Gastrocnemius medialis (tissue), 4 donors: ENCODE measurements at regions not wholly inside any gene's neighbourhood (a gene's known extent, or its start where the extent isn't known, plus 50 kb on each side); places are given as distances from the start of the nearest gene placed in this dataset.

Source experiments
- POLR2A ChIP-seq, 2 donors: fragments of 450-650 bp; IDR thresholded peaks; one replicate each; pipeline ENCODE4 v1.6.1; 2017; ENCODE audit warnings: antibody characterized with exemption in 2 of 2, mild to moderate bottlenecking in 2 of 2, moderate library complexity in 2 of 2
- TF ChIP-seq, protein P1 (sequence below), 5 experiments: fragments of 450-650 bp in 3 of 5; fragments of 200-600 bp in 2 of 5; sonication (generic) in 2 of 5; IDR thresholded peaks in 4 of 5; conservative IDR thresholded peaks in 1 of 5; 1 replicate in 4 of 5; 2 replicates in 1 of 5; pipeline ENCODE4 v1.5.1; 2016 to 2019; ENCODE audit warnings: antibody characterized with exemption in 5 of 5, mild to moderate bottlenecking in 3 of 5, moderate library complexity in 3 of 5

DNA sequence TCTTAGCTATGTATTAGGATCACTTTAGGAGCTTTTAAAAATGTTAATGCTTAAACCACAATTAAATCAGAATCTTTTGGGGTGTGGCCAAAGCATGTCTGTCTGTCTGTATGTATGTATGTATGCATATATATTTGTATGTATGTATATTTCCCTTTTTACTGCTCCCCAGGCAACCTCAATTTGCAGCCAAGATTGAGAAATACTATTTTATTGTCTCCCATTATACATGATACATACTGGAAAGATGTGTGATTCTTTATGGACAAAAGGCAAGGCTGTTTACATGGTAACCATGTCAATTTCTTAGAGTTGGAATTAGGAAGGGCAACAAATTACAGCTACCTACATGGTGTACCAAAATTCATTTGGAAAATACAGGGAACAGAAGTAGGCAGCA lies 783.6 kb downstream of the ETS1 start:
- TF ChIP-seq, protein P1, sequence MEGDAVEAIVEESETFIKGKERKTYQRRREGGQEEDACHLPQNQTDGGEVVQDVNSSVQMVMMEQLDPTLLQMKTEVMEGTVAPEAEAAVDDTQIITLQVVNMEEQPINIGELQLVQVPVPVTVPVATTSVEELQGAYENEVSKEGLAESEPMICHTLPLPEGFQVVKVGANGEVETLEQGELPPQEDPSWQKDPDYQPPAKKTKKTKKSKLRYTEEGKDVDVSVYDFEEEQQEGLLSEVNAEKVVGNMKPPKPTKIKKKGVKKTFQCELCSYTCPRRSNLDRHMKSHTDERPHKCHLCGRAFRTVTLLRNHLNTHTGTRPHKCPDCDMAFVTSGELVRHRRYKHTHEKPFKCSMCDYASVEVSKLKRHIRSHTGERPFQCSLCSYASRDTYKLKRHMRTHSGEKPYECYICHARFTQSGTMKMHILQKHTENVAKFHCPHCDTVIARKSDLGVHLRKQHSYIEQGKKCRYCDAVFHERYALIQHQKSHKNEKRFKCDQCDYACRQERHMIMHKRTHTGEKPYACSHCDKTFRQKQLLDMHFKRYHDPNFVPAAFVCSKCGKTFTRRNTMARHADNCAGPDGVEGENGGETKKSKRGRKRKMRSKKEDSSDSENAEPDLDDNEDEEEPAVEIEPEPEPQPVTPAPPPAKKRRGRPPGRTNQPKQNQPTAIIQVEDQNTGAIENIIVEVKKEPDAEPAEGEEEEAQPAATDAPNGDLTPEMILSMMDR (IDR thresholded peaks at IDR 0.05 in 4 of 5, conservative IDR thresholded peaks at IDR 0.05 in 1 of 5), result no peak
- TF ChIP-seq POLR2A (IDR thresholded peaks at IDR 0.05), result no peak
